K562 (cell line): ENCODE measurements at regions not wholly inside any gene's neighbourhood (a gene's known extent, or its start where the extent isn't known, plus 50 kb on each side); places are given as distances from the start of the nearest gene placed in this dataset.

Experiments used
- ATF7 ChIP-seq: fragments of 450-650 bp; IDR thresholded peaks from 2 replicates; pipeline ENCODE4 v1.7.1; 2014; ENCODE audit warnings: mild to moderate bottlenecking, moderate library complexity
- BDP1 ChIP-seq: IDR thresholded peaks from 3 replicates; pipeline ENCODE4 v1.6.1; 2011; ENCODE audit not compliant: insufficient read length, insufficient read depth
- C11orf30 ChIP-seq: fragments of 450-650 bp; IDR thresholded peaks from 2 replicates; pipeline ENCODE4 v1.6.1; 2016; ENCODE audit warnings: low read depth, mild to moderate bottlenecking
- ELF2 ChIP-seq: fragments of 250-450 bp; sonication (Bioruptor Pico); IDR thresholded peaks from 2 replicates; pipeline ENCODE4 v1.5.0; 2021; ENCODE audit warnings: mild to moderate bottlenecking
- EP300 ChIP-seq: IDR thresholded peaks from 2 replicates; pipeline ENCODE4 v1.6.1; 2012; ENCODE audit warnings: low read length, improper control_type of control experiment
- FOSL1 ChIP-seq: fragments of 200-800 bp; sonication (Bioruptor generic); conservative IDR thresholded peaks from 2 replicates; pipeline ENCODE4 v1.6.1; 2016; ENCODE audit warnings: missing genetic modification characterization, missing compliant biosample characterization
- FOXK2 ChIP-seq, 2 experiments: fragments of 450-650 bp; IDR thresholded peaks in 1 of 2; conservative IDR thresholded peaks in 1 of 2; 2 replicates each; pipeline ENCODE4 v1.6.1; 2016; ENCODE audit warnings: low read depth in 2 of 2, mild to moderate bottlenecking in 1 of 2
- MAFF ChIP-seq: IDR thresholded peaks from 2 replicates; pipeline ENCODE4 v1.6.1; 2012; ENCODE audit warnings: low read length, improper control_type of control experiment
- MAFK ChIP-seq: IDR thresholded peaks from 2 replicates; pipeline ENCODE4 v1.6.1; 2011; ENCODE audit warnings: low read length, improper control_type of control experiment
- MCM3 ChIP-seq: fragments of 450-650 bp; IDR thresholded peaks from 2 replicates; pipeline ENCODE4 v1.6.1; 2016
- MXI1 ChIP-seq: IDR thresholded peaks from 2 replicates; pipeline ENCODE4 v1.6.1; 2011; ENCODE audit warnings: low read depth, mild to moderate bottlenecking, improper control_type of control experiment, low read length
- NFRKB ChIP-seq: fragments of 450-650 bp; IDR thresholded peaks from 2 replicates; pipeline ENCODE4 v1.6.1; 2016; ENCODE audit warnings: low read depth
- STAG1 ChIP-seq: sonication (generic); formaldehyde crosslinking; IDR thresholded peaks from 2 replicates; pipeline ENCODE4 v1.5.0; 2020; ENCODE audit warnings: missing genetic modification reagents, borderline replicate concordance
- TAL1 ChIP-seq: fragments of 450-650 bp; IDR thresholded peaks from 2 replicates; pipeline ENCODE4 v1.6.1; 2016; ENCODE audit warnings: mild to moderate bottlenecking
- TEAD4 ChIP-seq, 2 experiments: sonication (generic) in 1 of 2; formaldehyde crosslinking in 1 of 2; IDR thresholded peaks; 2 replicates each; pipeline versions ENCODE4 v1.6.1 to v1.8.0; 2012 to 2022; ENCODE audit warnings: borderline replicate concordance in 1 of 2, inconsistent platforms in 1 of 2, low read length in 1 of 2, mild to moderate bottlenecking in 1 of 2, missing genetic modification reagents in 1 of 2
- YBX1 ChIP-seq: fragments of 450-650 bp; IDR thresholded peaks from 2 replicates; pipeline ENCODE4 v1.7.1; 2016; ENCODE audit warnings: mild to moderate bottlenecking
- ZEB2 ChIP-seq: fragments of 450-650 bp; IDR thresholded peaks from 2 replicates; pipeline ENCODE4 v1.6.1; 2016
- ZFPM2 ChIP-seq: fragments of 250-450 bp; sonication (Bioruptor Pico); IDR thresholded peaks from 2 replicates; pipeline ENCODE4 v1.5.1; 2022; ENCODE audit warnings: mild to moderate bottlenecking
- ZKSCAN8 ChIP-seq: fragments of 200-800 bp; sonication (Bioruptor generic); IDR thresholded peaks from 2 replicates; pipeline ENCODE4 v1.6.1; 2016; ENCODE audit warnings: missing genetic modification characterization, missing compliant biosample characterization
- ZNF197 ChIP-seq: fragments of 200-800 bp; sonication (Bioruptor generic); IDR thresholded peaks from 2 replicates; pipeline ENCODE4 v1.6.1; 2016; ENCODE audit warnings: low read depth, missing genetic modification characterization, missing compliant biosample characterization
- ZNF316 ChIP-seq: fragments of 450-650 bp; IDR thresholded peaks from 2 replicates; pipeline ENCODE4 v1.6.1; 2016
- ZNF408 ChIP-seq: fragments of 250-450 bp; sonication (Bioruptor Pico); IDR thresholded peaks from 2 replicates; pipeline ENCODE4 v1.4.0; 2020; ENCODE audit warnings: low read depth, mild to moderate bottlenecking, moderate library complexity
- TF ChIP-seq, protein P1 (sequence below): sonication (generic); formaldehyde crosslinking; IDR thresholded peaks from 2 replicates; pipeline ENCODE4 v1.4.0; 2020; ENCODE audit warnings: mild to moderate bottlenecking, missing genetic modification reagents
- TF ChIP-seq, protein P2 (sequence below): sonication (generic); formaldehyde crosslinking; IDR thresholded peaks from 2 replicates; pipeline ENCODE4 v1.8.1; 2023; ENCODE audit warnings: mild to moderate bottlenecking, missing genetic modification reagents
- TF ChIP-seq, protein P3 (sequence below): fragments of 250-450 bp; sonication (Bioruptor Pico); IDR thresholded peaks from 2 replicates; pipeline ENCODE4 v1.4.0; 2020; ENCODE audit warnings: mild to moderate bottlenecking, moderate library complexity
- TF ChIP-seq, protein P4 (sequence below): fragments of 250-450 bp; sonication (Bioruptor Pico); IDR thresholded peaks from 2 replicates; pipeline ENCODE4 v1.5.1; 2021; ENCODE audit warnings: mild to moderate bottlenecking

DNA sequence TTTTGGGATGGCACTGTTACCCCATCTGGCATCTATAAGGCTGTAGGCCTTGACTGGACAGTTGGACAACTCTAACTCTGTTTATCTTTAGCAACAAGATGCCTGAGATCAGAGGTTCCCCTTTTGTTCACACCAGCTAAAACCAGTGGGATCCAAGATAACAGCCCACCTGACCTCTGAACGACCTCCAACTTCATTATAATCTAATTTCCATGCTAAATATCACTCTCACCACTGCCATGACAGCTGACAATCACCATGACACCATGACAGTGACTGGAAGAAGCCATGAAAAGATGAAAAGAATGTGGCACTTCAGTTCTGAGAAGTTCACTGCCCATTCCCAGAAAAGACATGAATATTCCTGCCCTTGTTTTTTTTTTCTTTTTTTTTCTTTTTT is 281.4 kb upstream of the TAC1 start (continued):
- TF ChIP-seq ZEB2: no peak
- no peak for TF ChIP-seq STAG1
- TF ChIP-seq, protein P1, sequence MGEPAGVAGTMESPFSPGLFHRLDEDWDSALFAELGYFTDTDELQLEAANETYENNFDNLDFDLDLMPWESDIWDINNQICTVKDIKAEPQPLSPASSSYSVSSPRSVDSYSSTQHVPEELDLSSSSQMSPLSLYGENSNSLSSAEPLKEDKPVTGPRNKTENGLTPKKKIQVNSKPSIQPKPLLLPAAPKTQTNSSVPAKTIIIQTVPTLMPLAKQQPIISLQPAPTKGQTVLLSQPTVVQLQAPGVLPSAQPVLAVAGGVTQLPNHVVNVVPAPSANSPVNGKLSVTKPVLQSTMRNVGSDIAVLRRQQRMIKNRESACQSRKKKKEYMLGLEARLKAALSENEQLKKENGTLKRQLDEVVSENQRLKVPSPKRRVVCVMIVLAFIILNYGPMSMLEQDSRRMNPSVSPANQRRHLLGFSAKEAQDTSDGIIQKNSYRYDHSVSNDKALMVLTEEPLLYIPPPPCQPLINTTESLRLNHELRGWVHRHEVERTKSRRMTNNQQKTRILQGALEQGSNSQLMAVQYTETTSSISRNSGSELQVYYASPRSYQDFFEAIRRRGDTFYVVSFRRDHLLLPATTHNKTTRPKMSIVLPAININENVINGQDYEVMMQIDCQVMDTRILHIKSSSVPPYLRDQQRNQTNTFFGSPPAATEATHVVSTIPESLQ (CRISPR knock-in tag): no peak
- TF ChIP-seq EP300: peak; percentile 73
- no peak for TF ChIP-seq MXI1
- TF ChIP-seq, protein P2, sequence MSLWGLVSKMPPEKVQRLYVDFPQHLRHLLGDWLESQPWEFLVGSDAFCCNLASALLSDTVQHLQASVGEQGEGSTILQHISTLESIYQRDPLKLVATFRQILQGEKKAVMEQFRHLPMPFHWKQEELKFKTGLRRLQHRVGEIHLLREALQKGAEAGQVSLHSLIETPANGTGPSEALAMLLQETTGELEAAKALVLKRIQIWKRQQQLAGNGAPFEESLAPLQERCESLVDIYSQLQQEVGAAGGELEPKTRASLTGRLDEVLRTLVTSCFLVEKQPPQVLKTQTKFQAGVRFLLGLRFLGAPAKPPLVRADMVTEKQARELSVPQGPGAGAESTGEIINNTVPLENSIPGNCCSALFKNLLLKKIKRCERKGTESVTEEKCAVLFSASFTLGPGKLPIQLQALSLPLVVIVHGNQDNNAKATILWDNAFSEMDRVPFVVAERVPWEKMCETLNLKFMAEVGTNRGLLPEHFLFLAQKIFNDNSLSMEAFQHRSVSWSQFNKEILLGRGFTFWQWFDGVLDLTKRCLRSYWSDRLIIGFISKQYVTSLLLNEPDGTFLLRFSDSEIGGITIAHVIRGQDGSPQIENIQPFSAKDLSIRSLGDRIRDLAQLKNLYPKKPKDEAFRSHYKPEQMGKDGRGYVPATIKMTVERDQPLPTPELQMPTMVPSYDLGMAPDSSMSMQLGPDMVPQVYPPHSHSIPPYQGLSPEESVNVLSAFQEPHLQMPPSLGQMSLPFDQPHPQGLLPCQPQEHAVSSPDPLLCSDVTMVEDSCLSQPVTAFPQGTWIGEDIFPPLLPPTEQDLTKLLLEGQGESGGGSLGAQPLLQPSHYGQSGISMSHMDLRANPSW (CRISPR knock-in tag): no peak
- no peak for TF ChIP-seq ZNF408 (CRISPR knock-in tag)
- no peak for TF ChIP-seq BDP1
- TF ChIP-seq C11orf30: no peak
- TF ChIP-seq, protein P3, sequence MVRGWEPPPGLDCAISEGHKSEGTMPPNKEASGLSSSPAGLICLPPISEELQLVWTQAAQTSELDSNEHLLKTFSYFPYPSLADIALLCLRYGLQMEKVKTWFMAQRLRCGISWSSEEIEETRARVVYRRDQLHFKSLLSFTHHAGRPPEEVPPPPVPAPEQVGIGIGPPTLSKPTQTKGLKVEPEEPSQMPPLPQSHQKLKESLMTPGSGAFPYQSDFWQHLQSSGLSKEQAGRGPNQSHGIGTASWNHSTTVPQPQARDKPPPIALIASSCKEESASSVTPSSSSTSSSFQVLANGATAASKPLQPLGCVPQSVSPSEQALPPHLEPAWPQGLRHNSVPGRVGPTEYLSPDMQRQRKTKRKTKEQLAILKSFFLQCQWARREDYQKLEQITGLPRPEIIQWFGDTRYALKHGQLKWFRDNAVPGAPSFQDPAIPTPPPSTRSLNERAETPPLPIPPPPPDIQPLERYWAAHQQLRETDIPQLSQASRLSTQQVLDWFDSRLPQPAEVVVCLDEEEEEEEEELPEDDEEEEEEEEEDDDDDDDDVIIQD (CRISPR knock-in tag): no peak
- TF ChIP-seq ELF2 (CRISPR knock-in tag): no peak
- TF ChIP-seq ATF7: no peak
- TF ChIP-seq TAL1: peak; percentile 59
- TF ChIP-seq, protein P4, sequence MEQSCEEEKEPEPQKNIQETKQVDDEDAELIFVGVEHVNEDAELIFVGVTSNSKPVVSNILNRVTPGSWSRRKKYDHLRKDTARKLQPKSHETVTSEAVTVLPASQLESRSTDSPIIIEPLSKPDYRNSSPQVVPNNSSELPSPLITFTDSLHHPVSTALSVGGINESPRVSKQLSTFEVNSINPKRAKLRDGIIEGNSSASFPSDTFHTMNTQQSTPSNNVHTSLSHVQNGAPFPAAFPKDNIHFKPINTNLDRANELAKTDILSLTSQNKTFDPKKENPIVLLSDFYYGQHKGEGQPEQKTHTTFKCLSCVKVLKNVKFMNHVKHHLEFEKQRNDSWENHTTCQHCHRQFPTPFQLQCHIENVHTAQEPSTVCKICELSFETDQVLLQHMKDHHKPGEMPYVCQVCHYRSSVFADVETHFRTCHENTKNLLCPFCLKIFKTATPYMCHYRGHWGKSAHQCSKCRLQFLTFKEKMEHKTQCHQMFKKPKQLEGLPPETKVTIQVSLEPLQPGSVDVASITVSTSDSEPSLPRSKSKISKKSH (CRISPR knock-in tag): no peak
- TF ChIP-seq FOSL1: no peak
- TF ChIP-seq TEAD4 (IDR thresholded peaks at IDR 0.05; ENCODE audit: low read length): peak; percentile 89
- TF ChIP-seq TEAD4 (CRISPR knock-in tag; IDR thresholded peaks at IDR 0.05; ENCODE audit: borderline replicate concordance): no peak
- TF ChIP-seq ZNF316: no peak
- TF ChIP-seq YBX1: no peak
- TF ChIP-seq ZFPM2: no peak
- no peak for TF ChIP-seq ZKSCAN8 (CRISPR knock-in tag)
- TF ChIP-seq NFRKB: no peak
- peak; percentile 49; the same call in 1 of the 2 replicates for TF ChIP-seq ZNF197 (CRISPR knock-in tag)
- TF ChIP-seq MCM3: no peak
- no peak for TF ChIP-seq MAFK
- TF ChIP-seq MAFF: no peak
- no peak for TF ChIP-seq FOXK2 (conservative IDR thresholded peaks at IDR 0.05 in 1 of 2, IDR thresholded peaks at IDR 0.05 in 1 of 2; ENCODE audit: low read depth in 2 of 2)
